ENCODE measurements at regions not wholly inside any gene's neighbourhood (a gene's known extent, or its start where the extent isn't known, plus 50 kb on each side); places are given as distances from the start of the nearest gene placed in this dataset.

GRCh38 chr2:128982670-128983069, 664.0 kb upstream of the HS6ST1 start:
- no peak for DNase-seq (ENCODE audit: low read depth)
- TF ChIP-seq CTCF (IDR thresholded peaks at IDR 0.05; ENCODE audit: low read length, missing control alignments), result no peak
- H3K4me3 ChIP-seq (replicated peaks; ENCODE audit: low read depth, low read length), result no peak overlapping the region

- TF ChIP-seq CTCF (IDR thresholded peaks at IDR 0.05; ENCODE audit: low read length, missing control alignments), result no peak
- no peak overlapping the region for H3K4me3 ChIP-seq (replicated peaks; ENCODE audit: low read depth, low read length)
- DNase-seq (ENCODE audit: low read depth), result no peak
Measured at GRCh38 chr2:128983094-128983493, 664.4 kb upstream of the HS6ST1 start.

GRCh38 chr2:128984081-128984480, 665.4 kb upstream of the HS6ST1 start:
- TF ChIP-seq CTCF (IDR thresholded peaks at IDR 0.05; ENCODE audit: low read length, missing control alignments), result no peak

GRCh38 chr2:128984855-128985254, 666.2 kb upstream of the HS6ST1 start:
- no peak for TF ChIP-seq CTCF (IDR thresholded peaks at IDR 0.05; ENCODE audit: low read length, missing control alignments)
- no peak overlapping the region for H3K4me3 ChIP-seq (replicated peaks; ENCODE audit: low read depth, low read length)
- no peak for DNase-seq (ENCODE audit: low read depth)

More at GRCh38 chr2:128984081-128984480, 665.4 kb upstream of the HS6ST1 start:
- no peak overlapping the region for H3K4me3 ChIP-seq (replicated peaks; ENCODE audit: low read depth, low read length)
- no peak for DNase-seq (ENCODE audit: low read depth)

- no peak for TF ChIP-seq CTCF (IDR thresholded peaks at IDR 0.05; ENCODE audit: low read length, missing control alignments)
- H3K4me3 ChIP-seq (replicated peaks; ENCODE audit: low read depth, low read length), result no peak overlapping the region
- no peak for DNase-seq (ENCODE audit: low read depth)
Measured at GRCh38 chr2:128986026-128986715, 667.5 kb upstream of the HS6ST1 start.

- no peak for DNase-seq (ENCODE audit: low read depth)
- no peak overlapping the region for H3K4me3 ChIP-seq (replicated peaks; ENCODE audit: low read depth, low read length)
- no peak for TF ChIP-seq CTCF (IDR thresholded peaks at IDR 0.05; ENCODE audit: low read length, missing control alignments)
Measured at GRCh38 chr2:128986867-128987268, 668.2 kb upstream of the HS6ST1 start.

- no peak for TF ChIP-seq CTCF (IDR thresholded peaks at IDR 0.05; ENCODE audit: low read length, missing control alignments)
- no peak overlapping the region for H3K4me3 ChIP-seq (replicated peaks; ENCODE audit: low read depth, low read length)
- no peak for DNase-seq (ENCODE audit: low read depth)
Measured at GRCh38 chr2:128988326-128988725, 669.7 kb upstream of the HS6ST1 start.
